KOPT-K1 (cell line): ENCODE measurements at regions not wholly inside any gene's neighbourhood (a gene's known extent, or its start where the extent isn't known, plus 50 kb on each side); places are given as distances from the start of the nearest gene placed in this dataset.

Experiments used
- H3K27ac ChIP-seq: fragments of 200-600 bp; sonication (generic); 2 replicates; pipeline ENCODE4 v1.5.1; 2016; ENCODE audit warnings: antibody characterized with exemption, mild to moderate bottlenecking, low read depth, low read length; ENCODE audit not compliant: poor library complexity, severe bottlenecking
- H3K36me3 ChIP-seq: fragments of 200-600 bp; sonication (generic); 2 replicates; pipeline ENCODE4 v1.5.1; 2017; ENCODE audit warnings: antibody characterized with exemption, mild to moderate bottlenecking, low read length, moderate library complexity; ENCODE audit not compliant: insufficient read depth
- H3K9me3 ChIP-seq: fragments of 200-600 bp; sonication (generic); 2 replicates; pipeline ENCODE4 v1.5.1; 2017; ENCODE audit warnings: antibody characterized with exemption, low read length, mild to moderate bottlenecking; ENCODE audit not compliant: insufficient read depth, poor library complexity, severe bottlenecking

- Histone ChIP-seq H3K27ac (no peak overlapping the region), H3K9me3 (no peaks in the 10 kb centered on the region), H3K36me3 (no peaks in the 10 kb centered on the region)
These were observed 981.4 kb upstream of the WWC1 start for GRCh38 chr5:167309941-167310517.

GRCh38 chr5:167311340-167311739, 980.1 kb upstream of the WWC1 start:
- Histone ChIP-seq H3K27ac (no peak overlapping the region), H3K9me3 (no peaks in the 10 kb centered on the region), H3K36me3 (no peaks in the 10 kb centered on the region)

DNA sequence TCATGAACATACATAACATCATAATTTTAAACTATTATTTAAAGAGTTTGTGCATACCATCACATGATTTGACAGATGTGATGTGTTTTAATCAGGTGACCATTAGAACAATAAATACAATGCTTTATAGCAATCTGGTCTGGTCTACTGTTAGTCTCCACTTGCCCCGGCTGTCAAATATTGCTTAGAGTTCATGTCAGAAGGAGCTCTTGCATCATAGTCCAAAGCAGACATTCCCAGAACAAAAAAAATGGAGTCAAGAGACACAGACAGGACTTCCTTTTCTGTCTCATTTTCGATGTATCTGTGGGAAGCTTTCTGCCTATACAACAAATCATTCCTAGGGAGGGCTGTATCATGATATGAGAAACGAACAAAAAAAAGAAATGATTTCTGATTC, 979.2 kb upstream of the WWC1 start:
- no peaks in the 10 kb centered on the region for H3K36me3 ChIP-seq
- no peaks in the 10 kb centered on the region for H3K9me3 ChIP-seq
- no peak overlapping the region for H3K27ac ChIP-seq

GRCh38 chr5:167315762-167316161, 975.7 kb upstream of the WWC1 start:
- Histone ChIP-seq H3K36me3 (no peaks in the 10 kb centered on the region), H3K27ac (no peak overlapping the region), H3K9me3 (no peaks in the 10 kb centered on the region)

DNA sequence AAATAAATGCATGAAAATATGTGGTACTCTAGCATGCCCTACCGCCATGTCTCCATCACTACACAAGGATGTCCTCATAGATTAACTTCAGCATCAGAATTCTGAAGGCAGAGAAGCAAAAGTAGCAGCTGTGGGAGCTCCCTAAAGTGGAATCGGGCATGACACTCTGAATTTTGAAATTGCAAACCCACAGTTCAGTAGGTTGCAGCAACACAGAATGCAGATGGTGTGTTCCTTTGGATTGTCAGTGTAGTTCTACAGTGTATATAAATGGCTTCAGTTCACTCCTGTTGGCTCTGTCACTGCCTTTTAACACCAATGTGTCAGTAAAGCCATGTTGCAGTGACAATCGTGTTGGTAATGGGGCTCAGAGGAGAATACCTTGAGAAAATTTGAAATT, 973.6 kb upstream of the WWC1 start:
- H3K9me3 ChIP-seq, result no peaks in the 10 kb centered on the region
- H3K36me3 ChIP-seq, result no peaks in the 10 kb centered on the region
- H3K27ac ChIP-seq, result no peak overlapping the region

DNA sequence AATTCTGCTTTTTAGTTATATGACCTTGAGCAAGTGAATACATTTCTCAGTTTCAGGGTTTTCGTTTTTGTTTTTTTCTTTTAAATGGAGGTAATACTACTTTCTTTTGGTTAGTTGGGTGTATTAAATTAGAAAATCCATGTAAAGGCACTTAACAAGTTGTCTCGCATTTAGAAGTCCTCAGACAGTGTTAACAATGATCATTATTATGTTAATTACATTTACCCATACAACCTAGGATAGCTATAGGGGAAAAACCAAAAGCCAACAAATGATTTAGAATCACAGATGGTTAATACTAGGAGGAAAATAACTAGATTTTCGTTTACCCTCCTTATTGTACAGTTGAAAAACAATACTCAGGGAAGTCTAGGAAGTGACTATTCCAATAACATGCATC, 972.2 kb upstream of the WWC1 start:
- H3K27ac ChIP-seq, result no peak overlapping the region
- no peaks in the 10 kb centered on the region for H3K36me3 ChIP-seq
- H3K9me3 ChIP-seq, result no peaks in the 10 kb centered on the region

DNA sequence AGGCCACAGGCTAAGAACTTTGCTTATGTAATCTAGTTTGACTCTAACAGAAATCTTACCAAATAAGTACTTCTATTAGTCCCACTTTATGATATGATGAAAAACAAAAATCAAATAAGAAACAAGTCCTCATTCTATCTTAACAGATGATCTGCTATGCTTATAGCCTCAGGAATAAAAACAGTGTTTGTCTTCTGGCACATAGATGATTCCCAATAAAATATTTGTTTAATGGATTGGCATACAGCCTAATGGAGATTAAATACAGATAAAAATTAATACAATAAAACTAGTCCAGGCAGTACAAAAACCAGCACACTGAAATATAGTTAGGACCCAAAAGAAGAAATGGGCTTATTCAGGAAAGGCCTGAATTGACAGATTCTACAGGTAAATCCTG, 971.4 kb upstream of the WWC1 start:
- H3K9me3 ChIP-seq, result no peaks in the 10 kb centered on the region
- no peaks in the 10 kb centered on the region for H3K36me3 ChIP-seq
- H3K27ac ChIP-seq, result no peak overlapping the region

DNA sequence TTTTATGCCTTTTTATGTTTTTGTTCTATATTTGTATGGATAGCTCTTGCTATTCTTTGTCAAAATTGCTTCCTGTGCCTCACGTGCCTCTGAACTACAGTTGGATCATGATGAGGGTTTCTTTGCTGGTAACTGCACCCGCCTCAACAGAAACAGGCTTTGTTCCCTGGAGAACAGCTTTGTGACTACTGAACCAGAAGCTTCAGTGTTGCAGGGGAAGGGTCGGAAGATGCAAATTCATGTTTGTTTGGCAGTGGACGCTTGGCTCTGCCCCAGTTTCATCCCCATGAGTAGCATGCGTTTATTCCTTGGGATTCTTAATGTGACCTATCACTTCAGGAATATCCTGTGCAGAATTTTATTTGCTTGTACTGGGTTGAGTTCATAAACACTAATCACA, 959.1 kb upstream of the WWC1 start:
- H3K36me3 ChIP-seq, result no peaks in the 10 kb centered on the region
- H3K27ac ChIP-seq, result no peak overlapping the region
- no peaks in the 10 kb centered on the region for H3K9me3 ChIP-seq

DNA sequence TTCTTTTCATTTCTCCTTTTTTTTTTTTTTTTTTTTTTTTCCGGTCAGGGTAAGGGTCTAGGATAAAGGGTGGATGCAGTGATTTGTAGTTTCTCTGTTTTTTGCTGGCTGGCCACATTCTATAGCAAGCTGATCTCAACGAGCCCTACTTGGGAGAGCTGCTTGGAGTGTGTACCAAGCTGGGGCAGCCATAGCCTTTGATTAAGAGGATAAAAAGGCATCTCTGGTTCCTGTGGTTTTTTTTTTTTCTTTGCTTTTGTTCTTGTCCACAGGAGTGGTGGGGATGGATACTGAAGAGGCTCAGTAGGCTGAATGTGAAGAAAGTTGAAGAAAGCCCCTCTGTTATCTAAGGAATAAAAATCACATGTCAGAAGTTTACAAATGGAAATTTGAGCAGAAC, 955.3 kb upstream of the WWC1 start:
- H3K9me3 ChIP-seq, result no peaks in the 10 kb centered on the region
- H3K27ac ChIP-seq, result no peak overlapping the region

DNA sequence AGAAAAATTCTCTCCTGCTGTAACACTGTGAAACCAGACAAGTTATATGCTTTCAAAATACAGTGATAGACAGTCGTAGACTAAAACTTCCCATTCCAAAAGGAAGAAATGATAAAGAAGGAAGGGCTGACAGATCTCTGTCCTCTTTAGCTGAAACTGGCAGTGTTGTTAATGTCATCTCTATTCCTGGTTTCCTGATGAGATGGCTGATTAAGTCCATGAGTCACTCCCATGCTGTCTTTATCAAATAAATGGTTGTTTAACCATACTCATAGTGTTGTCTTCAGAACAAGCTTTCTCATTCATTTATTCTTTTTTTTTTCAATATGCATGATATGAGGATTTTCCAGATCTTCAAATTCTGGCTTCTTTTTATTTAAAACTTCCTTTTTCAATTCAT, 952.2 kb upstream of the WWC1 start:
- Histone ChIP-seq H3K36me3 (no peaks in the 10 kb centered on the region), H3K27ac (no peak overlapping the region), H3K9me3 (no peaks in the 10 kb centered on the region)

More for the DNA sequence above, 955.3 kb upstream of the WWC1 start:
- H3K36me3 ChIP-seq, result no peaks in the 10 kb centered on the region

DNA sequence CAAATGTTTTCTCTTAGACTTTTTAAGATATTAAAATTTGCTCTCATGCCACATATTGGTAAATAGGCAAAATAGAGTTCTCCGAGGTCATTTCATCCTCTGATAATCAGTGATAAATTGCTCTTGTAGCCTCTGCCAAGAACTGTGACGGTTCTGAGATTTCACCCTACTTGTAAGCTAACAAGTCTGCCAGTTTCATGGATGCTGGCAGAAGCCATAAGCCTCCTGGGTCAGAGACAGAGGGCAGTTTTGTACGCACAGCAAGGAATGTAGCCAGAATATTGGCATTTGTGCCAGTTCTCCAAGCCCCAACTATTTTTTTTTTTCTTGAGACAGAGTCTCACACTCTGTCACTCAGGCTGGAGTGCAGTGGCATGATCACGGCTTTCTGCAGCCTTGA, 945.0 kb upstream of the WWC1 start:
- no peaks in the 10 kb centered on the region for H3K9me3 ChIP-seq
- H3K36me3 ChIP-seq, result no peaks in the 10 kb centered on the region
- H3K27ac ChIP-seq, result no peak overlapping the region

GRCh38 chr5:167348251-167348926, 943.1 kb upstream of the WWC1 start:
- H3K27ac ChIP-seq, result no peak overlapping the region
- no peaks in the 10 kb centered on the region for H3K36me3 ChIP-seq
- no peaks in the 10 kb centered on the region for H3K9me3 ChIP-seq

DNA sequence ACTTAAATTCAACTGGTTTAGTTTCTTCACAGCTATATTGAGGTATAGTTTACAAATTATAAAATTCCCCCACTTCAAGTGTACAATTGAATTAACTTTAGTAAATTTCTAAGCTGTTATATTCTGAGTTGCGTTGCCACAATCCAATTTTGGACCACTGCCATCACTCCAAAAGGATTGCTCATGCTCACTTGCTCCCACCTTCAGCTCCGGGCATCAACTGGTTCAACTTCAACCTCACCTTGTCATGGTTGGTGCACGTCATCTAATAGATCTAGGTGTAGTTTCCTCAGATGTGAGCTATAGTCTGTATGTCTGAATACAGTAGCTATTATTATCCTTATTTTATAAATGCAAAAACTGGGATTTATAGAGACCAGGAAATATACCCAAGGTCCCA, 942.5 kb upstream of the WWC1 start:
- no peaks in the 10 kb centered on the region for H3K36me3 ChIP-seq

DNA sequence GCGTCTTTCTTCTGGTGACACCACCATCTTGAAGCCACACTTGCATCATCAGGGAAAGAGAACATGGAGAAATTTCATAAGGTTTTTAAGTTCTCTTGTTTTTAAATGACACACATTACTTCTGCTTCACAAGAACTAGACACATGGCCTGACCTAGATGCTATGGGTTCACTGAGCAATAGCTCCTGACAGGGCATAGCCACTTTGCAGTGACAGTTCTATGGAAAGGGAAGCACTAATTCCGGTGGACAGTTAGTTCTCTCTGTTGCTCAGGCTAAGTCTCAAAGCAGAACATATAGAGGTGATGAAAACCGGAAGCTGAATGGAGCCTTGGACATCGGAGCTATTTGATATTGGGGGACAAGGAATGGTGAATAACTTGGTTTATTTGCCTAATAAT, 940.1 kb upstream of the WWC1 start:
- H3K9me3 ChIP-seq, result no peaks in the 10 kb centered on the region
- H3K27ac ChIP-seq, result no peak overlapping the region
- H3K36me3 ChIP-seq, result no peaks in the 10 kb centered on the region

More for the DNA sequence above, 942.5 kb upstream of the WWC1 start:
- no peak overlapping the region for H3K27ac ChIP-seq
- no peaks in the 10 kb centered on the region for H3K9me3 ChIP-seq

- Histone ChIP-seq H3K27ac (no peak overlapping the region), H3K36me3 (no peaks in the 10 kb centered on the region), H3K9me3 (no peaks in the 10 kb centered on the region)
These were observed 938.6 kb upstream of the WWC1 start for GRCh38 chr5:167352801-167353200.

- no peaks in the 10 kb centered on the region for H3K36me3 ChIP-seq
- H3K27ac ChIP-seq, result no peak overlapping the region
These were observed 936.1 kb upstream of the WWC1 start for GRCh38 chr5:167355346-167355745.

More at GRCh38 chr5:167355346-167355745, 936.1 kb upstream of the WWC1 start:
- no peaks in the 10 kb centered on the region for H3K9me3 ChIP-seq
